Testis (tissue), 2 donors: ENCODE measurements at regions not wholly inside any gene's neighbourhood (a gene's known extent, or its start where the extent isn't known, plus 50 kb on each side); places are given as distances from the start of the nearest gene placed in this dataset.
"Not testable (repeated sequence)": the region's sequence is repeated elsewhere in the genome, so short reads cannot be mapped to it uniquely, and the experiment has no call there.

ENCODE experiments used
- DNase-seq: peaks from one replicate; pipeline ENCODE4 v3.0.0-alpha.2; 2019
- H3K27ac ChIP-seq, 2 donors: fragments of 200-600 bp; sonication (generic); one replicate each; pipeline ENCODE4 v1.5.1; 2019
- H3K27me3 ChIP-seq: fragments of 200-600 bp; sonication (generic); one replicate; pipeline ENCODE4 v1.5.1; 2019
- H3K36me3 ChIP-seq: fragments of 200-600 bp; sonication (generic); one replicate; pipeline ENCODE4 v1.5.1; 2017; ENCODE audit warnings: low read depth; ENCODE audit errors: missing control alignments
- H3K4me1 ChIP-seq: fragments of 200-600 bp; sonication (generic); one replicate; pipeline ENCODE4 v1.5.1; 2019
- H3K4me3 ChIP-seq, 2 donors: fragments of 200-600 bp; sonication (generic); one replicate each; pipeline ENCODE4 v1.5.1; 2017 to 2019
- H3K9me3 ChIP-seq: fragments of 200-600 bp; sonication (generic); one replicate; pipeline ENCODE4 v1.5.1; 2017
- CTCF ChIP-seq, 3 experiments: fragments of 450-650 bp in 2 of 3; fragments of 200-600 bp in 1 of 3; sonication (generic) in 1 of 3; IDR thresholded peaks; one replicate each; pipeline ENCODE4 v1.5.1; 2016 to 2019; ENCODE audit warnings: antibody characterized with exemption in 3 of 3, mild to moderate bottlenecking in 2 of 3, moderate library complexity in 1 of 3
- POLR2A ChIP-seq: fragments of 450-650 bp; IDR thresholded peaks from one replicate; pipeline ENCODE4 v1.6.1; 2017; ENCODE audit warnings: antibody characterized with exemption, mild to moderate bottlenecking, moderate library complexity
- WGBS, 2 donors: methylation state at CpG; one replicate each; pipeline ENCODE4 v1.1.5; 2018; 5-methylcytosine and 5-hydroxymethylcytosine counted together
- intact Hi-C: fragments of 100-400 bp; cut with DNase I; formaldehyde crosslinking; loops from one replicate; pipeline ENCODE4 v1.15.1; 2023; ENCODE audit warnings: low total_unique reads

DNA sequence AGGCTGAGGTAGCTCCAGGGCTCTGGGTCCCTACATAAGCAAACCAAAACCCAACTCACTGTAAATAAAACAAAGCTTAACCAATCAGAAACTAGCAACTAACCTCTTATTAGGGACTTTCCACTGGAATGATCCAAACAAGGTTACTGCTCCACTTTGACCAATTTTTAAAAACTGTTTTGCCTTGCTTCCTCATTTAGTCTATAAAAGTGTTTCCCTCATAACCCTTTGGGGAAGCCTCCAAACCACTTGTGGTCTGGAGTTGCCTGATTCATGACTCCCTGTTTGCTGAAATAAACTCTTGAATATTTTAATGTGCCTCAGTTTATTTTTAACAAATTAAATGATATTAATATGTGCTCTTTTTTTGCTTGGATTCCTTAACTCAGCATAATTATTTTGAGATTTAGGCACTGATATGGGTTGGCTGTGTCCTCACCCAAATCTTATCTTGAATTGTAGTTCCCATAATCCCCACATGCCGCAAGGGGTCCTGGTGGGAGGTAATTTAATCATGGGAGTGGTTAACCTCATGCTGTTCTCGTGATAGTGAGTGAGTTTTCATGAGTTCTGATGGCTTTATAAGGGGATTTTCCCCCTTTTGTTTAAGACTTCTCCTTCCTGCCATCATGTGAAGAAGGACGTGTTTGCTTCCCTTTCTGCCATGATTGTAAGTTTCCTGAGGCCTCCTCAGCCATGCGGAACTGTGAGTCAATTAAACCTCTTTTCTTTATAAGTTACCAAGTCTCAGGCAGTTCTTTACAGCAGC is 90.6 kb downstream of the CD200R1L start:
- Histone ChIP-seq H3K4me3 (no peak overlapping the region), H3K36me3 (no peaks in the 10 kb centered on the region), H3K27ac (no peak overlapping the region), H3K4me1 (no peaks in the 10 kb centered on the region), H3K9me3 (no peaks in the 10 kb centered on the region), H3K27me3 (no peaks in the 10 kb centered on the region)
- intact Hi-C loops: no loop called here
- no peak for DNase-seq
- 83 to 86% methylated on average over 4 of the region's 4 CpGs for WGBS, 2 donors
- TF ChIP-seq POLR2A (no peak), CTCF (IDR thresholded peaks at IDR 0.05) (no peak)

- H3K27ac ChIP-seq, H3K9me3 ChIP-seq, intact Hi-C loops, H3K4me1 ChIP-seq, H3K27me3 ChIP-seq, DNase-seq, H3K36me3 ChIP-seq: not testable (repeated sequence)
- 58 to 74% methylated on average over 13 of the region's 13 CpGs for WGBS, 2 donors
- peak overlapping the region; percentile 15 to 39 for H3K4me3 ChIP-seq
These were observed 91.6 kb downstream of the CD200R1L start for GRCh38 chr3:112755046-112755445.

GRCh38 chr3:112751564-112752512 is 94.8 kb downstream of the CD200R1L start:
- no peaks in the 10 kb centered on the region for H3K9me3 ChIP-seq
- no peaks in the 10 kb centered on the region for H3K36me3 ChIP-seq
- intact Hi-C loops: no loop called here
- H3K4me3 ChIP-seq: no peak overlapping the region
- WGBS, 2 donors: 62 to 65% methylated on average over 3 of the region's 3 CpGs
- no peaks in the 10 kb centered on the region for H3K4me1 ChIP-seq
- no peak for DNase-seq
- H3K27me3 ChIP-seq: no peaks in the 10 kb centered on the region
- H3K27ac ChIP-seq: no peak overlapping the region
- no peak for TF ChIP-seq POLR2A
- TF ChIP-seq CTCF (IDR thresholded peaks at IDR 0.05): no peak

DNA sequence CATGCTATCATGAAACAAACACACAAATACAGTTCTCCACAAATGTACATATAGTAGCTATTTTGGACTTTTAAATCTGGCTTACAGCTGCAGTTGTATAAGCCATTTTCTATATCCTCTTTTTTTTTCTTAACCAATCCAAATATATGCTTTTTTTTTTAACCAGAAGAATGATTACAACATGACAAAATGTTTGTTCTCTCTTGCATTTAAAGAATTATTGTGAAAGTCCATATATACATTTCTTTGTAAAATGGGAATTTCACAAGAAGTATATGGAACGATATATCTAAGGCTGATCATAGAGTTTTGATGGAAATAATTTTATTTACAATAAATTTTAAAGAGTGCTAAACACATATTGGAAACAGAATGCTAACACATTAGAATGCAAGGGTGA is 95.6 kb downstream of the CD200R1L start:
- intact Hi-C loops: no loop called here
- H3K4me3 ChIP-seq: no peak overlapping the region
- 86 to 96% methylated on average over 1 of the region's 1 CpG for WGBS, 2 donors
- H3K9me3 ChIP-seq: no peaks in the 10 kb centered on the region
- H3K27ac ChIP-seq: no peak overlapping the region
- no peaks in the 10 kb centered on the region for H3K4me1 ChIP-seq
- no peaks in the 10 kb centered on the region for H3K27me3 ChIP-seq
- TF ChIP-seq CTCF (IDR thresholded peaks at IDR 0.05): no peak
- TF ChIP-seq POLR2A: no peak
- no peak for DNase-seq
- H3K36me3 ChIP-seq: no peaks in the 10 kb centered on the region

GRCh38 chr3:112747624-112748023 is 99.0 kb downstream of the CD200R1L start:
- DNase-seq: no peak
- no peaks in the 10 kb centered on the region for H3K36me3 ChIP-seq
- TF ChIP-seq POLR2A: no peak
- TF ChIP-seq CTCF (IDR thresholded peaks at IDR 0.05): no peak
- H3K9me3 ChIP-seq: no peaks in the 10 kb centered on the region
- intact Hi-C loops: no loop called here
- 83 to 84% methylated on average over 3 of the region's 3 CpGs for WGBS, 2 donors
- no peak overlapping the region for H3K4me3 ChIP-seq
- H3K27me3 ChIP-seq: no peaks in the 10 kb centered on the region
- no peak overlapping the region for H3K27ac ChIP-seq
- H3K4me1 ChIP-seq: no peaks in the 10 kb centered on the region
